ENCODE measurements at regions not wholly inside any gene's neighbourhood (a gene's known extent, or its start where the extent isn't known, plus 50 kb on each side); places are given as distances from the start of the nearest gene placed in this dataset.

- no peak for DNase-seq
These were observed 67.2 kb upstream of the TP63 start for GRCh38 chr3:189563853-189564563.

GRCh38 chr3:189566550-189567130 is 64.5 kb upstream of the TP63 start:
- no peak for DNase-seq

- DNase-seq, result no peak
These were observed 63.9 kb upstream of the TP63 start for GRCh38 chr3:189567322-189567721.

- no peak for DNase-seq
These were observed 63.3 kb upstream of the TP63 start for GRCh38 chr3:189567766-189568420.

GRCh38 chr3:189568961-189569360 is 62.2 kb upstream of the TP63 start:
- no peak for DNase-seq

GRCh38 chr3:189569473-189569872 is 61.7 kb upstream of the TP63 start:
- DNase-seq, result no peak

- no peak for DNase-seq
These were observed 60.3 kb upstream of the TP63 start for GRCh38 chr3:189570916-189571315.

- no peak for DNase-seq
These were observed 58.9 kb upstream of the TP63 start for GRCh38 chr3:189572249-189572648.

GRCh38 chr3:189573004-189573403 is 58.2 kb upstream of the TP63 start:
- DNase-seq, result no peak

GRCh38 chr3:189576486-189576885 is 54.7 kb upstream of the TP63 start:
- DNase-seq, result no peak

- DNase-seq, result no peak
These were observed 53.9 kb upstream of the TP63 start for GRCh38 chr3:189577050-189577951.

- no peak for DNase-seq
These were observed 51.0 kb upstream of the TP63 start for GRCh38 chr3:189580190-189580589.

Data from NCI-H2029 treated with DMSO at 0.1 percent for 48 hours (cell line).